ENCODE measurements at regions not wholly inside any gene's neighbourhood (a gene's known extent, or its start where the extent isn't known, plus 50 kb on each side); places are given as distances from the start of the nearest gene placed in this dataset.
A peak's percentile ranks its signal among the peaks of the same experiment; 100 is the strongest.

DNA sequence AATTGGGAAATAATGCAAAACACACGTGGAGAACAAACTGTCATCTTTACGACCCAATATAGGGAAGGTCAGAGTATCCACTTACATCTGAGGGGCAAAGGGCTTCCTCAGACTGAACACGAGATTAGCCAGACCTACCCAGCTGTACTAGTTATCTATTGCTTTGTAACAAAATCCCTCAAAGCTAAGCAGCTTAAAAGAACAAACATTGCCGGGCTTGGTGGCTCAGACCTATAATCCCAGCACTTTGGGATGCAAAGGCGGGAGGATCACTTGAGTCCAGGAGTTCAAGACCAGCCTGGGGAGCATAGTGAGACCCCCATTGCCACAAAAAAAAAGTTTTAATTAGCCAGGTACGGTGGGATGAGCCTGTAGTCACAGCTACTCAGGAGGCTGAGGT lies 262.8 kb downstream of the LTN1 start:
- Histone ChIP-seq H3F3A (ENCODE audit: low read depth) (no peaks in the 10 kb centered on the region), H3K9me3 (ENCODE audit: low read depth) (no peaks in the 10 kb centered on the region), H3K4me3 (no peak overlapping the region), H3K36me3 (no peaks in the 10 kb centered on the region), H3K27ac (no peak overlapping the region), H2AFZ (replicated peaks) (no peak overlapping the region), H4K20me1 (ENCODE audit: low read depth) (no peaks in the 10 kb centered on the region), H3K4me2 (no peak overlapping the region), H3K9ac (no peak overlapping the region), H3K4me1 (no peaks in the 10 kb centered on the region), H3K27me3 (no peaks in the 10 kb centered on the region), H3K79me2 (ENCODE audit: low read depth) (no peaks in the 10 kb centered on the region)
- Mint-ChIP-seq H3K27me3 (ENCODE audit: insufficient read depth, low read depth) (peaks cover 2% of the 10 kb centered on the region), H3K9me3 (peaks cover 7% of the 10 kb centered on the region), H3K27ac (no peak overlapping the region), H3K4me1 (peaks cover 6% of the 10 kb centered on the region), H3K4me3 (no peak overlapping the region), H3K36me3 (no peaks in the 10 kb centered on the region)
- DNase-seq (ENCODE audit: low spot score): peak; percentile 43
- TF ChIP-seq EZH2 (IDR thresholded peaks at IDR 0.05) (no peak), EZH2phosphoT487 (IDR thresholded peaks at IDR 0.05) (no peak)
- TF ChIP-seq, protein P1, sequence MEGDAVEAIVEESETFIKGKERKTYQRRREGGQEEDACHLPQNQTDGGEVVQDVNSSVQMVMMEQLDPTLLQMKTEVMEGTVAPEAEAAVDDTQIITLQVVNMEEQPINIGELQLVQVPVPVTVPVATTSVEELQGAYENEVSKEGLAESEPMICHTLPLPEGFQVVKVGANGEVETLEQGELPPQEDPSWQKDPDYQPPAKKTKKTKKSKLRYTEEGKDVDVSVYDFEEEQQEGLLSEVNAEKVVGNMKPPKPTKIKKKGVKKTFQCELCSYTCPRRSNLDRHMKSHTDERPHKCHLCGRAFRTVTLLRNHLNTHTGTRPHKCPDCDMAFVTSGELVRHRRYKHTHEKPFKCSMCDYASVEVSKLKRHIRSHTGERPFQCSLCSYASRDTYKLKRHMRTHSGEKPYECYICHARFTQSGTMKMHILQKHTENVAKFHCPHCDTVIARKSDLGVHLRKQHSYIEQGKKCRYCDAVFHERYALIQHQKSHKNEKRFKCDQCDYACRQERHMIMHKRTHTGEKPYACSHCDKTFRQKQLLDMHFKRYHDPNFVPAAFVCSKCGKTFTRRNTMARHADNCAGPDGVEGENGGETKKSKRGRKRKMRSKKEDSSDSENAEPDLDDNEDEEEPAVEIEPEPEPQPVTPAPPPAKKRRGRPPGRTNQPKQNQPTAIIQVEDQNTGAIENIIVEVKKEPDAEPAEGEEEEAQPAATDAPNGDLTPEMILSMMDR (IDR thresholded peaks at IDR 0.05): no peak

DNA sequence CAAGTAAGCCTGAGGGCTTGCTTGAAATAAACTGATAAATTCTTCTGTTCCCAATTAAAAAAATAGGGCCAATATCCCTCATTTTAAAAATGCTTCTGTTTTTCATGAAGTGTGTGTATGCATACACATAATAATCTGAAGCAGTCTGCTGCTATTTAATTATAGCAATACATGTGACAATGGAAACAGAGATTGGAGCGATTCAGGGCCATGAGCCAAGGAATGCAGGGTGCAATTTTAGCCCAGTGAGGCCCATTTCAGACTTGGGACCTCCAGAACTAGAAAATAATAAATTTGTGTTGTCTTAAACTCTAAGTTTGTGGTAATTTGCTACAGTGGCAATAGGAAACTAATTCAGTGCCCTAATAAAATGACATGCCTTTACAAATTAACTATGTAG lies 264.9 kb downstream of the LTN1 start:
- H3K9ac ChIP-seq: no peak overlapping the region
- no peaks in the 10 kb centered on the region for H3K4me1 ChIP-seq
- H3K27ac ChIP-seq: no peak overlapping the region
- peaks cover 6% of the 10 kb centered on the region for H3K4me1 Mint-ChIP-seq
- H2AFZ ChIP-seq (replicated peaks): no peak overlapping the region
- TF ChIP-seq EZH2phosphoT487 (IDR thresholded peaks at IDR 0.05): no peak
- TF ChIP-seq EZH2 (IDR thresholded peaks at IDR 0.05): no peak
- TF ChIP-seq, protein P1 (IDR thresholded peaks at IDR 0.05): no peak
- no peaks in the 10 kb centered on the region for H3K79me2 ChIP-seq (ENCODE audit: low read depth)
- DNase-seq (ENCODE audit: low spot score): no peak
- no peaks in the 10 kb centered on the region for H3K36me3 ChIP-seq
- H3K36me3 Mint-ChIP-seq: no peaks in the 10 kb centered on the region
- no peak overlapping the region for H3K4me3 ChIP-seq
- H3F3A ChIP-seq (ENCODE audit: low read depth): no peaks in the 10 kb centered on the region
- peaks cover 2% of the 10 kb centered on the region for H3K27me3 Mint-ChIP-seq (ENCODE audit: insufficient read depth, low read depth)
- H3K27ac Mint-ChIP-seq: no peak overlapping the region
- peaks cover 7% of the 10 kb centered on the region for H3K9me3 Mint-ChIP-seq
- H3K4me2 ChIP-seq: no peak overlapping the region
- no peaks in the 10 kb centered on the region for H3K27me3 ChIP-seq
- no peaks in the 10 kb centered on the region for H4K20me1 ChIP-seq (ENCODE audit: low read depth)
- no peaks in the 10 kb centered on the region for H3K9me3 ChIP-seq (ENCODE audit: low read depth)
- H3K4me3 Mint-ChIP-seq: no peak overlapping the region

DNA sequence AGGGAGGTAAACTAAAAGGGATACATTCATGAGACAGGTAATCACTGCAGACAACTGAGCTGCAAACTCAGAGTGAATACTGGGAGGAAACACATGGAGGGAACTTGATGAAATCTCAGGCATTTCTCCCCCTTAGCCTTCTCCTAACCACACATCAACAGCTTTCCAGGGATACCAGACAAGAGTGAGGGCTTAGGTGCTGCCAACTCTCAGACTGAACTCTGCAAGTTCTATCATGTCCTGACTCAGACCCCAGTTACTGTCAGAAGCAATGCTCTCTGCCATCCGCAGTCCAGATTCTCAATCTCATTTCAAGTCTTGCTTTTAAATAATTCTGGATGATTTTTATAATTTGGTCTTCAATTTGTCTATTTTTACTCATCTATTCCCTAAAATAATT lies 267.3 kb downstream of the LTN1 start:
- Histone ChIP-seq H3K4me1 (no peaks in the 10 kb centered on the region), H3K27me3 (no peaks in the 10 kb centered on the region), H3K79me2 (ENCODE audit: low read depth) (no peaks in the 10 kb centered on the region), H3K4me3 (no peak overlapping the region), H4K20me1 (ENCODE audit: low read depth) (no peaks in the 10 kb centered on the region), H3F3A (ENCODE audit: low read depth) (no peaks in the 10 kb centered on the region), H3K9me3 (ENCODE audit: low read depth) (no peaks in the 10 kb centered on the region), H3K36me3 (no peaks in the 10 kb centered on the region), H3K9ac (no peak overlapping the region), H2AFZ (replicated peaks) (no peak overlapping the region), H3K4me2 (no peak overlapping the region), H3K27ac (no peak overlapping the region)
- Mint-ChIP-seq H3K27ac (no peak overlapping the region), H3K36me3 (no peaks in the 10 kb centered on the region), H3K27me3 (ENCODE audit: insufficient read depth, low read depth) (peaks cover 2% of the 10 kb centered on the region), H3K4me1 (no peaks in the 10 kb centered on the region), H3K9me3 (peaks cover 1% of the 10 kb centered on the region), H3K4me3 (no peak overlapping the region)
- TF ChIP-seq, protein P1 (IDR thresholded peaks at IDR 0.05): no peak
- TF ChIP-seq EZH2phosphoT487 (IDR thresholded peaks at IDR 0.05) (no peak), EZH2 (IDR thresholded peaks at IDR 0.05) (no peak)
- DNase-seq (ENCODE audit: low spot score): no peak
